ENCODE measurements at regions not wholly inside any gene's neighbourhood (a gene's known extent, or its start where the extent isn't known, plus 50 kb on each side); places are given as distances from the start of the nearest gene placed in this dataset.
A peak's percentile ranks its signal among the peaks of the same experiment; 100 is the strongest.
"Not testable (repeated sequence)": the region's sequence is repeated elsewhere in the genome, so short reads cannot be mapped to it uniquely, and the experiment has no call there.

- no peak for DNase-seq
Observed at GRCh38 chr10:62665771-62666170, 138.7 kb upstream of the ADO start.

- no peak for DNase-seq
Observed at GRCh38 chr10:62666275-62666674, 138.2 kb upstream of the ADO start.

GRCh38 chr10:62669341-62669740, 135.2 kb upstream of the ADO start:
- DNase-seq = no peak

GRCh38 chr10:62671104-62671503, 133.4 kb upstream of the ADO start:
- DNase-seq = no peak

GRCh38 chr10:62681211-62681940, 123.1 kb upstream of the ADO start:
- peak; percentile 71 for DNase-seq

- DNase-seq = no peak
Observed at GRCh38 chr10:62684911-62685310, 119.6 kb upstream of the ADO start.

- DNase-seq = no peak
Observed at GRCh38 chr10:62687230-62687748, 117.2 kb upstream of the ADO start.

GRCh38 chr10:62688971-62689700, 115.4 kb upstream of the ADO start:
- DNase-seq = no peak

- peak; percentile 18 for DNase-seq
Observed at GRCh38 chr10:62689712-62690111, 114.8 kb upstream of the ADO start.

- DNase-seq = peak; percentile 3
Observed at GRCh38 chr10:62690703-62691102, 113.8 kb upstream of the ADO start.

GRCh38 chr10:62691336-62691735, 113.2 kb upstream of the ADO start:
- no peak for DNase-seq

- DNase-seq = no peak
Observed at GRCh38 chr10:62692085-62692484, 112.4 kb upstream of the ADO start.

- no peak for DNase-seq
Observed at GRCh38 chr10:62693306-62693705, 111.2 kb upstream of the ADO start.

GRCh38 chr10:62694537-62695126, 109.9 kb upstream of the ADO start:
- peak; percentile 4 for DNase-seq

- no peak for DNase-seq
Observed at GRCh38 chr10:62696798-62697197, 107.7 kb upstream of the ADO start.

- DNase-seq = no peak
Observed at GRCh38 chr10:62699148-62699547, 105.4 kb upstream of the ADO start.

- not testable (repeated sequence) for DNase-seq
Observed at GRCh38 chr10:62704121-62704520, 100.4 kb upstream of the ADO start.

- DNase-seq = no peak
Observed at GRCh38 chr10:62705789-62706188, 98.7 kb upstream of the ADO start.

- DNase-seq = no peak
Observed at GRCh38 chr10:62707810-62708209, 96.7 kb upstream of the ADO start.

GRCh38 chr10:62708569-62708968, 96.0 kb upstream of the ADO start:
- no peak for DNase-seq

GRCh38 chr10:62709200-62709599, 95.3 kb upstream of the ADO start:
- no peak for DNase-seq

GRCh38 chr10:62710182-62710581, 94.3 kb upstream of the ADO start:
- no peak for DNase-seq

GRCh38 chr10:62715383-62715782, 89.1 kb upstream of the ADO start:
- DNase-seq = no peak

- DNase-seq = no peak
Observed at GRCh38 chr10:62718585-62718984, 85.9 kb upstream of the ADO start.
